Neural crest cell (in vitro differentiated cells): ENCODE measurements at regions not wholly inside any gene's neighbourhood (a gene's known extent, or its start where the extent isn't known, plus 50 kb on each side); places are given as distances from the start of the nearest gene placed in this dataset.

Experiments used
- DNase-seq: peaks from one replicate; pipeline ENCODE4 v3.0.0; 2021; ENCODE audit warnings: low read depth, mixed read lengths, low spot score
- H3K27ac Mint-ChIP-seq: one replicate; pipeline ENCODE4 v1.8.0; 2021; ENCODE audit warnings: mild to moderate bottlenecking, mixed read lengths; ENCODE audit not compliant: unreplicated experiment
- H3K27me3 Mint-ChIP-seq: 2 replicates; pipeline ENCODE4 v1.8.0; 2021; ENCODE audit warnings: low read depth, mild to moderate bottlenecking, mixed read lengths
- H3K36me3 Mint-ChIP-seq: 2 replicates; pipeline ENCODE4 v1.8.0; 2021; ENCODE audit warnings: low read depth, mild to moderate bottlenecking, mixed read lengths
- H3K4me1 Mint-ChIP-seq: 2 replicates; pipeline ENCODE4 v1.8.0; 2021; ENCODE audit warnings: mixed read lengths
- H3K4me3 Mint-ChIP-seq: one replicate; pipeline ENCODE4 v1.8.0; 2021; ENCODE audit warnings: mild to moderate bottlenecking, mixed read lengths
- H3K9me3 Mint-ChIP-seq: 2 replicates; pipeline ENCODE4 v1.8.0; 2021; ENCODE audit warnings: mixed read lengths
- TF ChIP-seq, protein P1 (sequence below): fragments of 200-600 bp; sonication (generic); conservative IDR thresholded peaks from 2 replicates; pipeline ENCODE4 v1.5.0; 2021; ENCODE audit warnings: antibody characterized with exemption, mild to moderate bottlenecking

DNA sequence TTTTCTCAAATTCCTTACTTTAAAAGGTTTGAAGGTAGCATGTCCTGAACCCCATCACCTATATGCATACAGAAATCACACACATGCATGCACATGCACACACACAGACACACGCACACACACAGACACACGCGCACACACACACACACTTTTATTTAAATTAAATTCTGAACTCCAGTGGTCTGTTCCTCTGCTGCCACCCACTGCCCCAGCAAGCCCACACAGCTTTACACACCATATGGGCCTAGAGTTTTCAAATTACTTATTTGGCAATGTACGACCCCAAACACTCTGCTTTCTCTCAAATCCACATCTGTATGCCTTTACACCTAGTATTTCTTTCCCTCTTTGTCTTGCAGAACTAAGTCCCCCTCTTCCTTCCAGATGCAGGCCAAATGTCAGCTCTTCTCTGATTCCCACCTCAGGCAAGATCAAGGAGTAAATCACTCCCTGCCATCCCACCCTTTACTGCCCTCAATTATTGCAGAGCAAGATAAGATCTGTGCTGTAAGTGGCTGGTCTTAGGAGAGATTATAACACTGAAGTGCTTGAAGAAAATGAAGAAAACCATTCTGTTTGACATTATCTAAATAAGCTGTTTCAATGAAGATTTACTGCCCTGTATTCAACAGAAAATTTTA, 429.9 kb upstream of the CXADR start:
- Mint-ChIP-seq H3K27ac (no peak overlapping the region), H3K27me3 (no peaks in the 10 kb centered on the region), H3K36me3 (no peaks in the 10 kb centered on the region), H3K9me3 (no peaks in the 10 kb centered on the region), H3K4me3 (no peak overlapping the region), H3K4me1 (no peaks in the 10 kb centered on the region)
- DNase-seq = no peak
- TF ChIP-seq, protein P1, sequence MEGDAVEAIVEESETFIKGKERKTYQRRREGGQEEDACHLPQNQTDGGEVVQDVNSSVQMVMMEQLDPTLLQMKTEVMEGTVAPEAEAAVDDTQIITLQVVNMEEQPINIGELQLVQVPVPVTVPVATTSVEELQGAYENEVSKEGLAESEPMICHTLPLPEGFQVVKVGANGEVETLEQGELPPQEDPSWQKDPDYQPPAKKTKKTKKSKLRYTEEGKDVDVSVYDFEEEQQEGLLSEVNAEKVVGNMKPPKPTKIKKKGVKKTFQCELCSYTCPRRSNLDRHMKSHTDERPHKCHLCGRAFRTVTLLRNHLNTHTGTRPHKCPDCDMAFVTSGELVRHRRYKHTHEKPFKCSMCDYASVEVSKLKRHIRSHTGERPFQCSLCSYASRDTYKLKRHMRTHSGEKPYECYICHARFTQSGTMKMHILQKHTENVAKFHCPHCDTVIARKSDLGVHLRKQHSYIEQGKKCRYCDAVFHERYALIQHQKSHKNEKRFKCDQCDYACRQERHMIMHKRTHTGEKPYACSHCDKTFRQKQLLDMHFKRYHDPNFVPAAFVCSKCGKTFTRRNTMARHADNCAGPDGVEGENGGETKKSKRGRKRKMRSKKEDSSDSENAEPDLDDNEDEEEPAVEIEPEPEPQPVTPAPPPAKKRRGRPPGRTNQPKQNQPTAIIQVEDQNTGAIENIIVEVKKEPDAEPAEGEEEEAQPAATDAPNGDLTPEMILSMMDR = no peak

DNA sequence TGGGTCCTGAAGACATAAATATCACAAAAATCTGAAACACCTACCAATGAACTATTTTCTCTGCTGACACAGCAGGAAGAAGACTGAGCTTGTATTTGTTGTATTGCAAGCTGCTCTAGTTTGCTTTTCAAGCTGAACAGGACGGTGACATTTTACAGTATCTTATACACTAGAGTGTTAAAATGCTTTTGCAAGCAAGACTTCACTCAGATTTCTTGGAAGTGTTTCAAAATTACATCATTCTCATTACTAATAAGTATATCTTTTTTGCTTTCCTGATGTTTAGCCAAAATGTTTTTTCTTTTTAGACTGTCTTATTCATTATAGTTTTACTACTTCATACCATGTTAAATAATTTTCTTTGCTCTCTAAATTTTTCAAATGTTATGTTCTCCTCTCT, 427.1 kb upstream of the CXADR start:
- TF ChIP-seq, protein P1 = no peak
- Mint-ChIP-seq H3K4me3 (no peak overlapping the region), H3K36me3 (no peaks in the 10 kb centered on the region), H3K27ac (no peak overlapping the region), H3K9me3 (no peaks in the 10 kb centered on the region), H3K27me3 (no peaks in the 10 kb centered on the region), H3K4me1 (no peaks in the 10 kb centered on the region)
- DNase-seq = no peak

DNA sequence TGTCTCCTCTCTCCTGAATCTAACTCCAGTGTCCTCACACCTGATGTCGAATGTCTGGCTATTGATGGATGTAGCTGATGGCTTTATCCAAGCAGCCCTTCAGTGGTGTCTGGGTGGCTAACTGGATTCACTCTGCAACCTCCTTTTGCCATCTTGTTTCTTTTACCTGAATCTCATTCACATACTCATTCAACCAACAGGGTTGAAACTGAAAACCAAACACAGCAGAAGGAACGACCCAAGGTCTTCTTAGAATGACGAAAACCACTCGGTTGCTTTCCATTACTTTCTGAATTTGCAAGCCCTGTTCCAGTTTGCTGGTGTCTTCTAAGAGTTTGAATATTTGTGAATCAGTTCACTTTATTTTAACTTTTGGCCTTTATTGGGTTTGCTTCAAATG, 424.3 kb upstream of the CXADR start:
- Mint-ChIP-seq H3K4me3 (no peak overlapping the region), H3K27ac (no peak overlapping the region), H3K4me1 (no peaks in the 10 kb centered on the region), H3K36me3 (no peaks in the 10 kb centered on the region), H3K9me3 (no peaks in the 10 kb centered on the region), H3K27me3 (no peaks in the 10 kb centered on the region)
- DNase-seq = no peak
- TF ChIP-seq, protein P1 = no peak

DNA sequence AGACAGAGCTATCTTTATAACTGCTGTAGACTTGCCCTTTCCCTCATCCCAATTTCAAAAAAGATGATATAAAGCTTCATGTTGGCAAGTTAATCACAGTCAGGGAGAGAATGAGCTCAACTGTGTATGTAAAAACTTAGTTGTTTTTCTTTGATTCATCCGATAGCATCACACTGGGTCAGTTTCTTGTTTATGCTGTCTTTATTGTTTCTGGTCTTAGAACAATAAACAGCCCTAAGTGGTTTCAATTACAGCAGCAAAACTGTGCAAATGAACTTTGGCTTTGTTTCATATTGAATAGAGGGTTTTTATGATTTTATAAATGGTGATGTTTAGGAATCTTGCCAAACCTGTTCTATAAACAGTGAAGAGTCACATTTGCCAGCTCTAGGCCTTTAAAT, 423.8 kb upstream of the CXADR start:
- TF ChIP-seq, protein P1 = no peak
- DNase-seq = no peak
- Mint-ChIP-seq H3K9me3 (no peaks in the 10 kb centered on the region), H3K27ac (no peak overlapping the region), H3K27me3 (no peaks in the 10 kb centered on the region), H3K4me1 (no peaks in the 10 kb centered on the region), H3K4me3 (no peak overlapping the region), H3K36me3 (no peaks in the 10 kb centered on the region)

DNA sequence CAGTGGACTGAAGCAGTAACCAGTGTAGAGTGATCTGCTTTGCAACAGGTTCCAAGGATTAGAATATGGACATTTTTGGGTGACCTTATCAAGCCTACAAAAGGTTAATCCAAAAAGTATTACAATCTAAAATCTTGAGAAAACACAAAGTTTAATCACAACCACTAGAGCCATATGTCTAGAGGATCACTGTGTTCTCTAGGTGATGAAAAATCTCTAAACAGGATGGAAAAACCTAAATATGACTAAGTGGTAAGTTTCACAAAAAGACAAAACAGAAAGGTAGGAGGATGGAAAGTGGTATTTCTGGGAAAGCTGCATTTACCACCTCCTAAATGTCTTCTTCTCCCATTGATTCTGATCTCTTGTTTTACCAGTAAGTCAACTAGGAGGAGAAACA, 411.1 kb upstream of the CXADR start:
- Mint-ChIP-seq H3K36me3 (peaks cover 3% of the 10 kb centered on the region), H3K27me3 (no peaks in the 10 kb centered on the region), H3K4me1 (no peaks in the 10 kb centered on the region), H3K4me3 (no peak overlapping the region), H3K27ac (no peak overlapping the region), H3K9me3 (peaks cover 9% of the 10 kb centered on the region)
- no peak for DNase-seq
- TF ChIP-seq, protein P1 = no peak
